GM18907 (cell line): ENCODE measurements at regions not wholly inside any gene's neighbourhood (a gene's known extent, or its start where the extent isn't known, plus 50 kb on each side); places are given as distances from the start of the nearest gene placed in this dataset.
"Not testable (repeated sequence)": the region's sequence is repeated elsewhere in the genome, so short reads cannot be mapped to it uniquely, and the experiment has no call there.

Experiments
- ATAC-seq: cut with Tn5 transposase; IDR thresholded peaks from one replicate; pipeline ENCODE4 v1.9.1; 2021; ENCODE audit warnings: mild to moderate bottlenecking, moderate library complexity; ENCODE audit not compliant: unreplicated experiment

GRCh38 chr14:66312451-66312850 is 173.7 kb upstream of the CCDC196 start:
- no peak for ATAC-seq

- no peak for ATAC-seq
Measured at GRCh38 chr14:66315098-66315497, 171.1 kb upstream of the CCDC196 start.

- no peak for ATAC-seq
Measured at GRCh38 chr14:66315548-66315947, 170.6 kb upstream of the CCDC196 start.

- ATAC-seq: no peak
Measured at GRCh38 chr14:66322564-66322963, 163.6 kb upstream of the CCDC196 start.

- no peak for ATAC-seq
Measured at GRCh38 chr14:66330228-66330627, 155.9 kb upstream of the CCDC196 start.

GRCh38 chr14:66330916-66331315 is 155.3 kb upstream of the CCDC196 start:
- no peak for ATAC-seq

- ATAC-seq: not testable (repeated sequence)
Measured at GRCh38 chr14:66333293-66333692, 152.9 kb upstream of the CCDC196 start.

- ATAC-seq: no peak
Measured at GRCh38 chr14:66341239-66341638, 144.9 kb upstream of the CCDC196 start.

GRCh38 chr14:66345986-66346385 is 140.2 kb upstream of the CCDC196 start:
- ATAC-seq: no peak

GRCh38 chr14:66351310-66351709 is 134.9 kb upstream of the CCDC196 start:
- ATAC-seq: no peak

- no peak for ATAC-seq
Measured at GRCh38 chr14:66359500-66359899, 126.7 kb upstream of the CCDC196 start.

GRCh38 chr14:66360366-66360926 is 125.7 kb upstream of the CCDC196 start:
- no peak for ATAC-seq

- no peak for ATAC-seq
Measured at GRCh38 chr14:66361013-66361412, 125.2 kb upstream of the CCDC196 start.

GRCh38 chr14:66365388-66365787 is 120.8 kb upstream of the CCDC196 start:
- no peak for ATAC-seq

- ATAC-seq: no peak
Measured at GRCh38 chr14:66369157-66369697, 116.9 kb upstream of the CCDC196 start.

- no peak for ATAC-seq
Measured at GRCh38 chr14:66371776-66372175, 114.4 kb upstream of the CCDC196 start.

GRCh38 chr14:66375046-66375964 is 110.9 kb upstream of the CCDC196 start:
- no peak for ATAC-seq

GRCh38 chr14:66377574-66377973 is 108.6 kb upstream of the CCDC196 start:
- ATAC-seq: no peak

GRCh38 chr14:66378712-66379505 is 107.3 kb upstream of the CCDC196 start:
- no peak for ATAC-seq

- no peak for ATAC-seq
Measured at GRCh38 chr14:66380143-66380542, 106.0 kb upstream of the CCDC196 start.

GRCh38 chr14:66381755-66382154 is 104.4 kb upstream of the CCDC196 start:
- ATAC-seq: no peak
